ENCODE measurements at regions not wholly inside any gene's neighbourhood (a gene's known extent, or its start where the extent isn't known, plus 50 kb on each side); places are given as distances from the start of the nearest gene placed in this dataset.

DNA sequence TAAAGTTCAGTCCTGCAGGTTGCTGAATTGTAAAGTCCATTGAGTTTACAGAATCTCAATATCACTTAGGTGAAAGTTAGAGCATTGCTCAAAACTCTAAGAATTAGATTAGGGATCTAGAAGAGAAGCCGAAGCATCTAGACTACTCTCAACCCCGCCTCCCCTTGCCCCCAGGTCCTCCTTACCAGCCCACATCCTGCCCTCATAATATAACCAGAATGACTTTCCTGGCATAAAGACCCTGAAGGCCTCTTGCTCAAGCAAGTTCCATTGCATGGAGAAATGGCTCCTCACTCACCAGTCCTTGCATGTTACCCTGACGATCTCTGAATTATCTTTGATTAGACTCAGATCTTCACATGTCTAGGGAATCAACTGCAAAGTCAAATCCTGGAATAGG lies 78.8 kb downstream of the SPATA31C2 start (continued):
- TF ChIP-seq, protein P1, sequence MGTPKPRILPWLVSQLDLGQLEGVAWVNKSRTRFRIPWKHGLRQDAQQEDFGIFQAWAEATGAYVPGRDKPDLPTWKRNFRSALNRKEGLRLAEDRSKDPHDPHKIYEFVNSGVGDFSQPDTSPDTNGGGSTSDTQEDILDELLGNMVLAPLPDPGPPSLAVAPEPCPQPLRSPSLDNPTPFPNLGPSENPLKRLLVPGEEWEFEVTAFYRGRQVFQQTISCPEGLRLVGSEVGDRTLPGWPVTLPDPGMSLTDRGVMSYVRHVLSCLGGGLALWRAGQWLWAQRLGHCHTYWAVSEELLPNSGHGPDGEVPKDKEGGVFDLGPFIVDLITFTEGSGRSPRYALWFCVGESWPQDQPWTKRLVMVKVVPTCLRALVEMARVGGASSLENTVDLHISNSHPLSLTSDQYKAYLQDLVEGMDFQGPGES (IDR thresholded peaks at IDR 0.05; ENCODE audit: low read depth, low read length): no peak
- TF ChIP-seq EP300 (IDR thresholded peaks at IDR 0.05; ENCODE audit: borderline replicate concordance in 1 of 2, low read depth in 1 of 2, low read length in 1 of 2): no peak
- no peak for TF ChIP-seq SMC3 (IDR thresholded peaks at IDR 0.05; ENCODE audit: low read depth, low read length)

DNA sequence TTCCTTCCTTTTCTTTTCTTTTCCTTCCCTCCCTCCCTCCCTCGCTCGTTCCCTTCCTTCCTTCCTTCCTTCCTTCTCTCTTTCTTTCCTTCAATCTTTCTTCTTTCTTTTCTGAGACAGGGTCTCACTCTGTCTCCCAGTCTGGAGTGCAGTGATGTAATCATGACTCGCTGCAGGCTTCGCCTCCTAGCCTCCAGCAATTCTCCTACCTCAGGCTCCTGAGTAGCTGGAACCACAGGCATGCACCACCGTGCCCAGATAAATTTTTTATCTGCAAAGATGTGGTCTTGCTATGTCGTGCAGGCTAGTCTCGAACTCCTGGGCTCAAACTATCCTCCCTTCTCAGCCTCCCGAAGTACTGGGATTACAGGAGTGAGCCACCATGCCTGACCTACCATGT lies 81.4 kb downstream of the SPATA31C2 start:
- no peak overlapping the region for H3K4me3 ChIP-seq (ENCODE audit: low read depth in 2 of 2, low read length in 1 of 2)
- POLR2A ChIA-PET: no interaction called here
- WGBS (ENCODE audit: low lambda C conversion rate): 29% methylated on average over 8 of the region's 8 CpGs
- no peaks in the 10 kb centered on the region for H4K20me1 ChIP-seq (ENCODE audit: insufficient read depth)
- H2AFZ ChIP-seq (ENCODE audit: low read depth): no peak overlapping the region
- no peak for TF ChIP-seq ELF1 (IDR thresholded peaks at IDR 0.05)
- TF ChIP-seq SMC3 (IDR thresholded peaks at IDR 0.05; ENCODE audit: low read depth, low read length): no peak
- TF ChIP-seq CHD2 (IDR thresholded peaks at IDR 0.05; ENCODE audit: low read length, partially characterized antibody): no peak
- TF ChIP-seq FOSL2 (IDR thresholded peaks at IDR 0.05; ENCODE audit: borderline replicate concordance, low read depth): no peak
- TF ChIP-seq, protein P2, sequence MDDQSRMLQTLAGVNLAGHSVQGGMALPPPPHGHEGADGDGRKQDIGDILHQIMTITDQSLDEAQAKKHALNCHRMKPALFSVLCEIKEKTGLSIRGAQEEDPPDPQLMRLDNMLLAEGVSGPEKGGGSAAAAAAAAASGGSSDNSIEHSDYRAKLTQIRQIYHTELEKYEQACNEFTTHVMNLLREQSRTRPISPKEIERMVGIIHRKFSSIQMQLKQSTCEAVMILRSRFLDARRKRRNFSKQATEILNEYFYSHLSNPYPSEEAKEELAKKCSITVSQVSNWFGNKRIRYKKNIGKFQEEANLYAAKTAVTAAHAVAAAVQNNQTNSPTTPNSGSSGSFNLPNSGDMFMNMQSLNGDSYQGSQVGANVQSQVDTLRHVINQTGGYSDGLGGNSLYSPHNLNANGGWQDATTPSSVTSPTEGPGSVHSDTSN (IDR thresholded peaks at IDR 0.05): no peak
- TF ChIP-seq, protein P3, sequence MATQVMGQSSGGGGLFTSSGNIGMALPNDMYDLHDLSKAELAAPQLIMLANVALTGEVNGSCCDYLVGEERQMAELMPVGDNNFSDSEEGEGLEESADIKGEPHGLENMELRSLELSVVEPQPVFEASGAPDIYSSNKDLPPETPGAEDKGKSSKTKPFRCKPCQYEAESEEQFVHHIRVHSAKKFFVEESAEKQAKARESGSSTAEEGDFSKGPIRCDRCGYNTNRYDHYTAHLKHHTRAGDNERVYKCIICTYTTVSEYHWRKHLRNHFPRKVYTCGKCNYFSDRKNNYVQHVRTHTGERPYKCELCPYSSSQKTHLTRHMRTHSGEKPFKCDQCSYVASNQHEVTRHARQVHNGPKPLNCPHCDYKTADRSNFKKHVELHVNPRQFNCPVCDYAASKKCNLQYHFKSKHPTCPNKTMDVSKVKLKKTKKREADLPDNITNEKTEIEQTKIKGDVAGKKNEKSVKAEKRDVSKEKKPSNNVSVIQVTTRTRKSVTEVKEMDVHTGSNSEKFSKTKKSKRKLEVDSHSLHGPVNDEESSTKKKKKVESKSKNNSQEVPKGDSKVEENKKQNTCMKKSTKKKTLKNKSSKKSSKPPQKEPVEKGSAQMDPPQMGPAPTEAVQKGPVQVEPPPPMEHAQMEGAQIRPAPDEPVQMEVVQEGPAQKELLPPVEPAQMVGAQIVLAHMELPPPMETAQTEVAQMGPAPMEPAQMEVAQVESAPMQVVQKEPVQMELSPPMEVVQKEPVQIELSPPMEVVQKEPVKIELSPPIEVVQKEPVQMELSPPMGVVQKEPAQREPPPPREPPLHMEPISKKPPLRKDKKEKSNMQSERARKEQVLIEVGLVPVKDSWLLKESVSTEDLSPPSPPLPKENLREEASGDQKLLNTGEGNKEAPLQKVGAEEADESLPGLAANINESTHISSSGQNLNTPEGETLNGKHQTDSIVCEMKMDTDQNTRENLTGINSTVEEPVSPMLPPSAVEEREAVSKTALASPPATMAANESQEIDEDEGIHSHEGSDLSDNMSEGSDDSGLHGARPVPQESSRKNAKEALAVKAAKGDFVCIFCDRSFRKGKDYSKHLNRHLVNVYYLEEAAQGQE (IDR thresholded peaks at IDR 0.05; ENCODE audit: low read depth, low read length): no peak
- TF ChIP-seq, protein P4, sequence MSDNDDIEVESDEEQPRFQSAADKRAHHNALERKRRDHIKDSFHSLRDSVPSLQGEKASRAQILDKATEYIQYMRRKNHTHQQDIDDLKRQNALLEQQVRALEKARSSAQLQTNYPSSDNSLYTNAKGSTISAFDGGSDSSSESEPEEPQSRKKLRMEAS (IDR thresholded peaks at IDR 0.05; ENCODE audit: low read depth): no peak
- no peak overlapping the region for H3K27ac ChIP-seq (ENCODE audit: low read depth in 2 of 2, low read length in 1 of 2)
- no peak overlapping the region for H3K4me2 ChIP-seq
- no peak overlapping the region for H3K9ac ChIP-seq
- no peak for DNase-seq
- no peaks in the 10 kb centered on the region for H3K9me2 ChIP-seq
- CTCF ChIA-PET: no interaction called here
- no peaks in the 10 kb centered on the region for H3K79me2 ChIP-seq (ENCODE audit: insufficient read depth)
- no peaks in the 10 kb centered on the region; a peak in 1 of 4 replicates for H3K4me1 ChIP-seq (ENCODE audit: control insufficient read depth in 1 of 2, insufficient read depth in 2 of 2, low read depth in 1 of 2, low read length in 1 of 2)
- no peaks in the 10 kb centered on the region for H3K36me3 ChIP-seq (replicated peaks in 1 of 2; ENCODE audit: control insufficient read depth in 1 of 2, insufficient read depth in 2 of 2, low read length in 1 of 2)
- H3K27me3 ChIP-seq (ENCODE audit: insufficient read depth): no peaks in the 10 kb centered on the region
- H3K9me3 ChIP-seq: no peaks in the 10 kb centered on the region
- no peaks in the 10 kb centered on the region for H3F3A ChIP-seq (replicated peaks; ENCODE audit: insufficient read depth)

Data from SK-N-SH (cell line).